ENCODE measurements at regions not wholly inside any gene's neighbourhood (a gene's known extent, or its start where the extent isn't known, plus 50 kb on each side); places are given as distances from the start of the nearest gene placed in this dataset.

DNA sequence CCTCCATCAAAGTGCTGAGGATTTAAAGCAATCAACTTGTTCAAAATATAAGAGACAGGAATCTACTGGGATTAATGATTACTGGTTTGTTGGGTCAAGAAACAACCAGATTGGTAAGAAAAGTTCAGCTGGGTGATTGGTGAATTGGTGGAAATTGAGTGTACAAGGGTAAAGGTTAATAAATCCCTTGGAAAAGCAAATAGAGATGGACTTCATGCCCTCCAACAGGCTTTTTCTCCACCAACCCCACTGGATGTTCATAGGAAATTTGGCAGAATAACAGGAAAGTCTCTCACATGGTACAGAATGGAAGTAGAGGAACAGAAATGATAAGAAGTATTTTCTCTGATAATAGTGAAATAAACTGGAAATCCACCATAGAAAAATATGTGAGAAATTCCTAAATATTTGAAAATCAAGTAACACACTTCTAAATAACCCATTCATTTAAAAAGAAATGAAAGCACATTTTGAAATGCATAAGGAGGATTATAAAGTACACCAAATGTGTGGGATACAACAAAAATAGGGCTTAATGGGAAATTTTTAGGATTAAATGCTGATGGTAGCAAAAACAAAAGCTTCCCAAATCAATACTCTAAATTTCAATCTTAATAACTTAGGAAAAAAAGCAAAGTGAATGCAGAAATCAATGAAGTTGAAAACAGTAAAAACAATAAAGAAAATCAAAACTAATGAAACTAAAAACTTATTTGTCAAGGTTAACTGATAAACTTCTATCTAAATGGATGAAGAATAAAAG is 426.2 kb downstream of the HTR1A start (continued):
- TF ChIP-seq SIN3A (conservative IDR thresholded peaks at IDR 0.05 in 1 of 2, IDR thresholded peaks at IDR 0.05 in 1 of 2; ENCODE audit: low read depth in 1 of 2, low read length in 2 of 2): no peak
- no peak for TF ChIP-seq ASH2L (IDR thresholded peaks at IDR 0.05; ENCODE audit: low read length)
- TF ChIP-seq KDM5A (IDR thresholded peaks at IDR 0.05; ENCODE audit: low read length): no peak
- TF ChIP-seq TAF1 (IDR thresholded peaks at IDR 0.05; ENCODE audit: low read depth, low read length): no peak
- TF ChIP-seq, protein P1, sequence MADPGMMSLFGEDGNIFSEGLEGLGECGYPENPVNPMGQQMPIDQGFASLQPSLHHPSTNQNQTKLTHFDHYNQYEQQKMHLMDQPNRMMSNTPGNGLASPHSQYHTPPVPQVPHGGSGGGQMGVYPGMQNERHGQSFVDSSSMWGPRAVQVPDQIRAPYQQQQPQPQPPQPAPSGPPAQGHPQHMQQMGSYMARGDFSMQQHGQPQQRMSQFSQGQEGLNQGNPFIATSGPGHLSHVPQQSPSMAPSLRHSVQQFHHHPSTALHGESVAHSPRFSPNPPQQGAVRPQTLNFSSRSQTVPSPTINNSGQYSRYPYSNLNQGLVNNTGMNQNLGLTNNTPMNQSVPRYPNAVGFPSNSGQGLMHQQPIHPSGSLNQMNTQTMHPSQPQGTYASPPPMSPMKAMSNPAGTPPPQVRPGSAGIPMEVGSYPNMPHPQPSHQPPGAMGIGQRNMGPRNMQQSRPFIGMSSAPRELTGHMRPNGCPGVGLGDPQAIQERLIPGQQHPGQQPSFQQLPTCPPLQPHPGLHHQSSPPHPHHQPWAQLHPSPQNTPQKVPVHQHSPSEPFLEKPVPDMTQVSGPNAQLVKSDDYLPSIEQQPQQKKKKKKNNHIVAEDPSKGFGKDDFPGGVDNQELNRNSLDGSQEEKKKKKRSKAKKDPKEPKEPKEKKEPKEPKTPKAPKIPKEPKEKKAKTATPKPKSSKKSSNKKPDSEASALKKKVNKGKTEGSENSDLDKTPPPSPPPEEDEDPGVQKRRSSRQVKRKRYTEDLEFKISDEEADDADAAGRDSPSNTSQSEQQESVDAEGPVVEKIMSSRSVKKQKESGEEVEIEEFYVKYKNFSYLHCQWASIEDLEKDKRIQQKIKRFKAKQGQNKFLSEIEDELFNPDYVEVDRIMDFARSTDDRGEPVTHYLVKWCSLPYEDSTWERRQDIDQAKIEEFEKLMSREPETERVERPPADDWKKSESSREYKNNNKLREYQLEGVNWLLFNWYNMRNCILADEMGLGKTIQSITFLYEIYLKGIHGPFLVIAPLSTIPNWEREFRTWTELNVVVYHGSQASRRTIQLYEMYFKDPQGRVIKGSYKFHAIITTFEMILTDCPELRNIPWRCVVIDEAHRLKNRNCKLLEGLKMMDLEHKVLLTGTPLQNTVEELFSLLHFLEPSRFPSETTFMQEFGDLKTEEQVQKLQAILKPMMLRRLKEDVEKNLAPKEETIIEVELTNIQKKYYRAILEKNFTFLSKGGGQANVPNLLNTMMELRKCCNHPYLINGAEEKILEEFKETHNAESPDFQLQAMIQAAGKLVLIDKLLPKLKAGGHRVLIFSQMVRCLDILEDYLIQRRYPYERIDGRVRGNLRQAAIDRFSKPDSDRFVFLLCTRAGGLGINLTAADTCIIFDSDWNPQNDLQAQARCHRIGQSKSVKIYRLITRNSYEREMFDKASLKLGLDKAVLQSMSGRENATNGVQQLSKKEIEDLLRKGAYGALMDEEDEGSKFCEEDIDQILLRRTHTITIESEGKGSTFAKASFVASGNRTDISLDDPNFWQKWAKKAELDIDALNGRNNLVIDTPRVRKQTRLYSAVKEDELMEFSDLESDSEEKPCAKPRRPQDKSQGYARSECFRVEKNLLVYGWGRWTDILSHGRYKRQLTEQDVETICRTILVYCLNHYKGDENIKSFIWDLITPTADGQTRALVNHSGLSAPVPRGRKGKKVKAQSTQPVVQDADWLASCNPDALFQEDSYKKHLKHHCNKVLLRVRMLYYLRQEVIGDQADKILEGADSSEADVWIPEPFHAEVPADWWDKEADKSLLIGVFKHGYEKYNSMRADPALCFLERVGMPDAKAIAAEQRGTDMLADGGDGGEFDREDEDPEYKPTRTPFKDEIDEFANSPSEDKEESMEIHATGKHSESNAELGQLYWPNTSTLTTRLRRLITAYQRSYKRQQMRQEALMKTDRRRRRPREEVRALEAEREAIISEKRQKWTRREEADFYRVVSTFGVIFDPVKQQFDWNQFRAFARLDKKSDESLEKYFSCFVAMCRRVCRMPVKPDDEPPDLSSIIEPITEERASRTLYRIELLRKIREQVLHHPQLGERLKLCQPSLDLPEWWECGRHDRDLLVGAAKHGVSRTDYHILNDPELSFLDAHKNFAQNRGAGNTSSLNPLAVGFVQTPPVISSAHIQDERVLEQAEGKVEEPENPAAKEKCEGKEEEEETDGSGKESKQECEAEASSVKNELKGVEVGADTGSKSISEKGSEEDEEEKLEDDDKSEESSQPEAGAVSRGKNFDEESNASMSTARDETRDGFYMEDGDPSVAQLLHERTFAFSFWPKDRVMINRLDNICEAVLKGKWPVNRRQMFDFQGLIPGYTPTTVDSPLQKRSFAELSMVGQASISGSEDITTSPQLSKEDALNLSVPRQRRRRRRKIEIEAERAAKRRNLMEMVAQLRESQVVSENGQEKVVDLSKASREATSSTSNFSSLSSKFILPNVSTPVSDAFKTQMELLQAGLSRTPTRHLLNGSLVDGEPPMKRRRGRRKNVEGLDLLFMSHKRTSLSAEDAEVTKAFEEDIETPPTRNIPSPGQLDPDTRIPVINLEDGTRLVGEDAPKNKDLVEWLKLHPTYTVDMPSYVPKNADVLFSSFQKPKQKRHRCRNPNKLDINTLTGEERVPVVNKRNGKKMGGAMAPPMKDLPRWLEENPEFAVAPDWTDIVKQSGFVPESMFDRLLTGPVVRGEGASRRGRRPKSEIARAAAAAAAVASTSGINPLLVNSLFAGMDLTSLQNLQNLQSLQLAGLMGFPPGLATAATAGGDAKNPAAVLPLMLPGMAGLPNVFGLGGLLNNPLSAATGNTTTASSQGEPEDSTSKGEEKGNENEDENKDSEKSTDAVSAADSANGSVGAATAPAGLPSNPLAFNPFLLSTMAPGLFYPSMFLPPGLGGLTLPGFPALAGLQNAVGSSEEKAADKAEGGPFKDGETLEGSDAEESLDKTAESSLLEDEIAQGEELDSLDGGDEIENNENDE (IDR thresholded peaks at IDR 0.05; ENCODE audit: insufficient replicate concordance, low read length): no peak
- no peak for TF ChIP-seq SP2 (IDR thresholded peaks at IDR 0.05; ENCODE audit: low read length)

Measured in H1 (cell line).